GM18519 (cell line): ENCODE measurements at regions not wholly inside any gene's neighbourhood (a gene's known extent, or its start where the extent isn't known, plus 50 kb on each side); places are given as distances from the start of the nearest gene placed in this dataset.

Source experiments
- ATAC-seq: cut with Tn5 transposase; IDR thresholded peaks from one replicate; pipeline ENCODE4 v1.9.1; 2021; ENCODE audit warnings: mild to moderate bottlenecking, moderate library complexity; ENCODE audit not compliant: unreplicated experiment, low FRiP score

- ATAC-seq, result no peak
Observed at GRCh38 chr4:35516102-35516501, 728.2 kb downstream of the ARAP2 start.

- no peak for ATAC-seq
Observed at GRCh38 chr4:35520059-35520458, 724.3 kb downstream of the ARAP2 start.

- no peak for ATAC-seq
Observed at GRCh38 chr4:35521682-35522081, 722.6 kb downstream of the ARAP2 start.

GRCh38 chr4:35525192-35525978 lies 718.9 kb downstream of the ARAP2 start:
- ATAC-seq, result no peak

GRCh38 chr4:35526456-35526855 lies 717.9 kb downstream of the ARAP2 start:
- no peak for ATAC-seq

- ATAC-seq, result no peak
Observed at GRCh38 chr4:35534962-35535361, 709.4 kb downstream of the ARAP2 start.

- ATAC-seq, result no peak
Observed at GRCh38 chr4:35538807-35539206, 705.5 kb downstream of the ARAP2 start.

- no peak for ATAC-seq
Observed at GRCh38 chr4:35539404-35540055, 704.8 kb downstream of the ARAP2 start.

GRCh38 chr4:35541146-35541887 lies 703.0 kb downstream of the ARAP2 start:
- ATAC-seq, result no peak

GRCh38 chr4:35541888-35542213 lies 702.5 kb downstream of the ARAP2 start:
- no peak for ATAC-seq

- no peak for ATAC-seq
Observed at GRCh38 chr4:35548921-35549320, 695.4 kb downstream of the ARAP2 start.

GRCh38 chr4:35556387-35556786 lies 687.9 kb downstream of the ARAP2 start:
- no peak for ATAC-seq

GRCh38 chr4:35559559-35560365 lies 684.6 kb downstream of the ARAP2 start:
- ATAC-seq, result no peak

GRCh38 chr4:35562861-35563260 lies 681.5 kb downstream of the ARAP2 start:
- no peak for ATAC-seq

- ATAC-seq, result no peak
Observed at GRCh38 chr4:35565640-35566039, 678.7 kb downstream of the ARAP2 start.

- no peak for ATAC-seq
Observed at GRCh38 chr4:35591035-35591434, 653.3 kb downstream of the ARAP2 start.

GRCh38 chr4:35604252-35604651 lies 640.1 kb downstream of the ARAP2 start:
- ATAC-seq, result no peak

- ATAC-seq, result no peak
Observed at GRCh38 chr4:35604724-35605123, 639.6 kb downstream of the ARAP2 start.

GRCh38 chr4:35608205-35608604 lies 636.1 kb downstream of the ARAP2 start:
- ATAC-seq, result no peak

- ATAC-seq, result no peak
Observed at GRCh38 chr4:35614120-35614519, 630.2 kb downstream of the ARAP2 start.

GRCh38 chr4:35639929-35640328 lies 604.4 kb downstream of the ARAP2 start:
- no peak for ATAC-seq
